HEK293 (cell line): ENCODE measurements at regions not wholly inside any gene's neighbourhood (a gene's known extent, or its start where the extent isn't known, plus 50 kb on each side); places are given as distances from the start of the nearest gene placed in this dataset.

ENCODE experiments used
- CTCF ChIA-PET: fragments of 350-600 bp; formaldehyde crosslinking; extraction: SDS; loops from one replicate; lab custom pipeline; 2021; ENCODE audit warnings: antibody characterized with exemption; lab: Yijun Ruan, JAX
- POLR2A ChIA-PET: fragments of 300-600 bp; formaldehyde crosslinking; extraction: SDS; loops from one replicate; lab custom pipeline; 2020; ENCODE audit warnings: antibody characterized with exemption, inconsistent platforms; lab: Yijun Ruan, JAX
- H3K27ac ChIP-seq: fragments of 200-500 bp; sonication (Bioruptor generic); 2 replicates; pipeline ENCODE4 v1.5.1; 2014; ENCODE audit warnings: low read depth, low read length, control low read depth, inconsistent platforms; ENCODE audit errors: extremely low read depth
- H3K36me3 ChIP-seq, 2 experiments: fragments of 200-500 bp in 1 of 2; sonication (Bioruptor generic) in 1 of 2; 1 replicate in 1 of 2; 2 replicates in 1 of 2; pipeline ENCODE4 v1.5.1; 2014 to 2017; ENCODE audit warnings: inconsistent platforms in 2 of 2, low read length in 2 of 2; ENCODE audit not compliant: control insufficient read depth in 2 of 2, insufficient read depth in 1 of 2
- H3K4me1 ChIP-seq: fragments of 200-500 bp; sonication (Bioruptor generic); 2 replicates; pipeline ENCODE4 v1.5.1; 2014; ENCODE audit warnings: mild to moderate bottlenecking, low read length, inconsistent platforms; ENCODE audit not compliant: control insufficient read depth, insufficient read depth
- H3K4me3 ChIP-seq: 2 replicates; pipeline ENCODE4 v1.5.1; 2011; ENCODE audit warnings: low read depth, mild to moderate bottlenecking, control low read depth, low read length, moderate library complexity
- H3K9me3 ChIP-seq: fragments of 200-500 bp; sonication (Bioruptor generic); 2 replicates; pipeline ENCODE4 v1.5.1; 2014; ENCODE audit warnings: low read depth, low read length, inconsistent platforms; ENCODE audit not compliant: control insufficient read depth, insufficient read depth
- GLIS1 ChIP-seq: fragments of 450-650 bp; formaldehyde crosslinking; IDR thresholded peaks from 2 replicates; pipeline ENCODE4 v1.5.1; 2016; ENCODE audit warnings: missing biosample characterization, missing genetic modification characterization
- KLF10 ChIP-seq: fragments of 450-650 bp; IDR thresholded peaks from 2 replicates; pipeline ENCODE4 v1.5.1; 2018; ENCODE audit warnings: missing biosample characterization, mild to moderate bottlenecking, missing genetic modification characterization
- MEIS1 ChIP-seq: sonication (generic); formaldehyde crosslinking; IDR thresholded peaks from 2 replicates; pipeline ENCODE4 v1.8.1; 2022; ENCODE audit warnings: missing genetic modification reagents, mild to moderate bottlenecking, borderline replicate concordance
- MZF1 ChIP-seq: fragments of 450-650 bp; formaldehyde crosslinking; IDR thresholded peaks from 2 replicates; pipeline ENCODE4 v1.5.1; 2017; ENCODE audit warnings: missing biosample characterization, missing genetic modification characterization, borderline replicate concordance
- OSR2 ChIP-seq: fragments of 450-650 bp; formaldehyde crosslinking; IDR thresholded peaks from 2 replicates; pipeline ENCODE4 v1.5.1; 2016; ENCODE audit warnings: missing biosample characterization, missing genetic modification characterization
- PRDM6 ChIP-seq: fragments of 450-650 bp; formaldehyde crosslinking; IDR thresholded peaks from 2 replicates; pipeline ENCODE4 v1.5.1; 2017; ENCODE audit warnings: missing biosample characterization, missing genetic modification characterization
- REPIN1 ChIP-seq: fragments of 450-650 bp; formaldehyde crosslinking; IDR thresholded peaks from 2 replicates; pipeline ENCODE4 v1.5.1; 2017; ENCODE audit warnings: missing biosample characterization, missing genetic modification characterization, low read depth
- ZFP41 ChIP-seq: fragments of 450-650 bp; formaldehyde crosslinking; IDR thresholded peaks from 2 replicates; pipeline ENCODE4 v1.5.1; 2016; ENCODE audit warnings: missing biosample characterization, missing genetic modification characterization, borderline replicate concordance
- ZNF138 ChIP-seq: fragments of 450-650 bp; formaldehyde crosslinking; IDR thresholded peaks from 2 replicates; pipeline ENCODE4 v1.5.1; 2016; ENCODE audit warnings: missing biosample characterization, missing genetic modification characterization, borderline replicate concordance
- ZNF140 ChIP-seq: fragments of 450-650 bp; formaldehyde crosslinking; IDR thresholded peaks from 2 replicates; pipeline ENCODE4 v1.5.1; 2016; ENCODE audit warnings: missing biosample characterization, missing genetic modification characterization
- ZNF169 ChIP-seq: fragments of 450-650 bp; formaldehyde crosslinking; IDR thresholded peaks from 2 replicates; pipeline ENCODE4 v1.5.1; 2016; ENCODE audit warnings: missing biosample characterization, missing genetic modification characterization
- ZNF23 ChIP-seq: fragments of 450-650 bp; formaldehyde crosslinking; IDR thresholded peaks from 2 replicates; pipeline ENCODE4 v1.5.1; 2016; ENCODE audit warnings: missing biosample characterization, missing genetic modification characterization, borderline replicate concordance
- ZNF274 ChIP-seq, 2 experiments: fragments of 200-500 bp in 1 of 2; fragments of 450-650 bp in 1 of 2; sonication (Bioruptor generic) in 1 of 2; formaldehyde crosslinking in 1 of 2; IDR thresholded peaks; 2 replicates each; pipeline versions ENCODE4 v1.5.1 to v1.6.1; 2014 to 2016; ENCODE audit warnings: borderline replicate concordance in 1 of 2, inconsistent platforms in 1 of 2, low read length in 1 of 2, missing biosample characterization in 1 of 2, missing genetic modification characterization in 1 of 2
- ZNF311 ChIP-seq: fragments of 450-650 bp; formaldehyde crosslinking; IDR thresholded peaks from 2 replicates; pipeline ENCODE4 v1.5.1; 2017; ENCODE audit warnings: missing biosample characterization, missing genetic modification characterization, borderline replicate concordance
- ZNF416 ChIP-seq: fragments of 450-650 bp; formaldehyde crosslinking; IDR thresholded peaks from 2 replicates; pipeline ENCODE4 v1.5.1; 2016; ENCODE audit warnings: missing biosample characterization, missing genetic modification characterization
- ZNF423 ChIP-seq: fragments of 450-650 bp; formaldehyde crosslinking; IDR thresholded peaks from 2 replicates; pipeline ENCODE4 v1.5.1; 2016; ENCODE audit warnings: missing biosample characterization, missing genetic modification characterization
- ZNF514 ChIP-seq: fragments of 450-650 bp; formaldehyde crosslinking; IDR thresholded peaks from 2 replicates; pipeline ENCODE4 v1.5.1; 2016; ENCODE audit warnings: missing biosample characterization, missing genetic modification characterization
- ZNF518A ChIP-seq: fragments of 450-650 bp; formaldehyde crosslinking; conservative IDR thresholded peaks from 2 replicates; pipeline ENCODE4 v1.5.1; 2016; ENCODE audit warnings: low read depth, missing biosample characterization, missing genetic modification characterization
- ZNF530 ChIP-seq: fragments of 450-650 bp; formaldehyde crosslinking; IDR thresholded peaks from 2 replicates; pipeline ENCODE4 v1.5.1; 2016; ENCODE audit warnings: low read depth, missing biosample characterization, missing genetic modification characterization
- ZNF585B ChIP-seq: fragments of 450-650 bp; formaldehyde crosslinking; IDR thresholded peaks from 2 replicates; pipeline ENCODE4 v1.5.1; 2016; ENCODE audit warnings: missing biosample characterization, missing genetic modification characterization
- ZNF621 ChIP-seq: fragments of 450-650 bp; formaldehyde crosslinking; IDR thresholded peaks from 2 replicates; pipeline ENCODE4 v1.5.1; 2017; ENCODE audit warnings: missing biosample characterization, missing genetic modification characterization
- ZNF658 ChIP-seq: fragments of 450-650 bp; formaldehyde crosslinking; IDR thresholded peaks from 2 replicates; pipeline ENCODE4; 2016; ENCODE audit warnings: missing biosample characterization, missing genetic modification characterization
- ZNF704 ChIP-seq: fragments of 450-650 bp; formaldehyde crosslinking; IDR thresholded peaks from 2 replicates; pipeline ENCODE4 v1.5.1; 2016; ENCODE audit warnings: missing biosample characterization, missing genetic modification characterization
- ZSCAN18 ChIP-seq: fragments of 450-650 bp; formaldehyde crosslinking; IDR thresholded peaks from 2 replicates; pipeline ENCODE4 v1.5.1; 2016; ENCODE audit warnings: missing biosample characterization, missing genetic modification characterization

GRCh38 chr10:53737132-53737531 is 964.5 kb upstream of the MBL2 start:
- H3K4me3 ChIP-seq = no peak overlapping the region
- ChIA-PET CTCF (no interaction called here), POLR2A (no interaction called here)
- H3K27ac ChIP-seq = no peak overlapping the region
- no peaks in the 10 kb centered on the region for H3K9me3 ChIP-seq
- H3K4me1 ChIP-seq = no peaks in the 10 kb centered on the region
- no peak for TF ChIP-seq OSR2 (tag by site-specific recombination)
- TF ChIP-seq PRDM6 (tag by site-specific recombination) = no peak
- no peak for TF ChIP-seq MEIS1 (CRISPR knock-in tag)
- TF ChIP-seq ZSCAN18 (tag by site-specific recombination) = no peak
- no peak for TF ChIP-seq ZNF585B (tag by site-specific recombination)
- TF ChIP-seq ZNF518A (tag by site-specific recombination) = no peak
- no peak for TF ChIP-seq ZNF140
- H3K36me3 ChIP-seq = no peaks in the 10 kb centered on the region

GRCh38 chr10:53726921-53727320 is 954.3 kb upstream of the MBL2 start:
- TF ChIP-seq ZNF621 (no peak), ZNF138 (tag by site-specific recombination) (no peak), ZNF23 (no peak), KLF10 (tag by site-specific recombination) (no peak), GLIS1 (tag by site-specific recombination) (no peak), MZF1 (no peak), ZNF311 (tag by site-specific recombination) (no peak), ZNF658 (tag by site-specific recombination) (no peak), ZNF274 (IDR thresholded peaks at IDR 0.05; ENCODE audit: low read length) (no peak), ZNF274 (tag by site-specific recombination; IDR thresholded peaks at IDR 0.05; ENCODE audit: borderline replicate concordance) (no peak), ZNF140 (no peak), ZFP41 (tag by site-specific recombination) (no peak), ZNF423 (tag by site-specific recombination) (no peak), ZNF416 (tag by site-specific recombination) (no peak), ZNF514 (no peak), ZNF169 (tag by site-specific recombination) (no peak), ZNF704 (tag by site-specific recombination) (no peak), ZNF530 (tag by site-specific recombination) (no peak), REPIN1 (no peak)
- ChIA-PET POLR2A (no interaction called here), CTCF (no interaction called here)
- H3K27ac ChIP-seq = no peak overlapping the region
- no peaks in the 10 kb centered on the region for H3K4me1 ChIP-seq
- H3K4me3 ChIP-seq = no peak overlapping the region
- no peaks in the 10 kb centered on the region for H3K9me3 ChIP-seq
- H3K36me3 ChIP-seq = no peaks in the 10 kb centered on the region
